SK-N-MC (cell line): ENCODE measurements at regions not wholly inside any gene's neighbourhood (a gene's known extent, or its start where the extent isn't known, plus 50 kb on each side); places are given as distances from the start of the nearest gene placed in this dataset.

ENCODE experiments used
- EZH2 ChIP-seq: fragments of 200-600 bp; sonication (generic); IDR thresholded peaks from one replicate; pipeline ENCODE4 v1.6.1; 2017; ENCODE audit warnings: antibody characterized with exemption
- FOXP2 ChIP-seq: optimal IDR thresholded peaks from 2 replicates; pipeline ENCODE3; 2011; ENCODE audit warnings: mild to moderate bottlenecking, moderate library complexity; ENCODE audit not compliant: insufficient read depth; ENCODE audit errors: extremely low read length, control extremely low read depth
- POLR2AphosphoS5 ChIP-seq: IDR thresholded peaks from 2 replicates; pipeline ENCODE4 v1.6.1; 2012; ENCODE audit warnings: mild to moderate bottlenecking, low read depth, low read length, borderline replicate concordance

GRCh38 chr13:97072297-97072696 lies 78.0 kb upstream of the OXGR1 start:
- TF ChIP-seq POLR2AphosphoS5: no peak
- TF ChIP-seq EZH2: no peak
- no peak for TF ChIP-seq FOXP2
